Keratinocyte (primary cell): ENCODE measurements at regions not wholly inside any gene's neighbourhood (a gene's known extent, or its start where the extent isn't known, plus 50 kb on each side); places are given as distances from the start of the nearest gene placed in this dataset.

Source experiments
- DNase-seq: peaks from one replicate; pipeline ENCODE4 v3.0.0-alpha.2; 2011; ENCODE audit warnings: low read depth, missing footprints, low spot score
- FAIRE-seq: peaks from 2 replicates; lab custom pipeline; 2011; peaks lifted over from hg19 to GRCh38; lab: Jason Lieb, UNC
- H2AFZ ChIP-seq: 2 replicates; pipeline ENCODE4 v1.6.0; 2012; ENCODE audit warnings: low read length, control low read depth, inconsistent platforms; ENCODE audit not compliant: control insufficient read depth
- H3K27ac ChIP-seq: 2 replicates; pipeline ENCODE4 v1.5.1; 2011; ENCODE audit warnings: low read length; ENCODE audit not compliant: control insufficient read depth, insufficient read depth
- H3K27me3 ChIP-seq: 3 replicates; pipeline ENCODE4 v1.6.0; 2011; ENCODE audit warnings: low read length; ENCODE audit not compliant: control insufficient read depth, insufficient read depth; ENCODE audit errors: extremely low read depth
- H3K36me3 ChIP-seq, 2 experiments: 2 replicates in 1 of 2; 3 replicates in 1 of 2; pipeline ENCODE4 v1.5.1; 2011; ENCODE audit warnings: low read length in 2 of 2, mild to moderate bottlenecking in 1 of 2; ENCODE audit not compliant: control insufficient read depth in 2 of 2, insufficient read depth in 2 of 2; ENCODE audit errors: extremely low read depth in 1 of 2
- H3K4me1 ChIP-seq: 3 replicates; pipeline ENCODE4 v1.5.1; 2011; ENCODE audit warnings: low read length; ENCODE audit not compliant: control insufficient read depth, insufficient read depth; ENCODE audit errors: extremely low read depth
- H3K4me2 ChIP-seq: 3 replicates; pipeline ENCODE4 v1.6.0; 2011; ENCODE audit warnings: low read depth, low read length; ENCODE audit not compliant: control insufficient read depth, insufficient read depth; ENCODE audit errors: extremely low read depth
- H3K4me3 ChIP-seq, 3 experiments: fragments of 200-600 bp in 1 of 3; sonication (generic) in 1 of 3; 2 replicates in 2 of 3; 3 replicates in 1 of 3; pipeline ENCODE4 v1.5.1; 2011 to 2016; ENCODE audit warnings: low read length in 3 of 3, mild to moderate bottlenecking in 3 of 3, control low read depth in 2 of 3, inconsistent platforms in 1 of 3, low read depth in 1 of 3, mixed read lengths in 1 of 3, mixed run types in 1 of 3, moderate library complexity in 1 of 3; ENCODE audit not compliant: control insufficient read depth in 2 of 3, insufficient read depth in 2 of 3; ENCODE audit errors: extremely low read depth in 1 of 3
- H3K79me2 ChIP-seq: 2 replicates; pipeline ENCODE4 v1.6.0; 2012; ENCODE audit warnings: low read length; ENCODE audit not compliant: control insufficient read depth, insufficient read depth
- H3K9ac ChIP-seq: 3 replicates; pipeline ENCODE4 v1.6.0; 2011; ENCODE audit warnings: low read length; ENCODE audit not compliant: control insufficient read depth, insufficient read depth; ENCODE audit errors: extremely low read depth
- H3K9me1 ChIP-seq: 3 replicates; pipeline ENCODE4 v1.6.0; 2011; ENCODE audit warnings: low read length; ENCODE audit not compliant: control insufficient read depth, insufficient read depth; ENCODE audit errors: extremely low read depth
- H3K9me3 ChIP-seq: 2 replicates; pipeline ENCODE4 v1.5.1; 2012; ENCODE audit warnings: low read depth, low read length; ENCODE audit not compliant: control insufficient read depth
- H4K20me1 ChIP-seq: 3 replicates; pipeline ENCODE4 v1.6.0; 2011; ENCODE audit warnings: low read length; ENCODE audit not compliant: control insufficient read depth, insufficient read depth; ENCODE audit errors: extremely low read depth
- EZH2 ChIP-seq: IDR thresholded peaks from one replicate; pipeline ENCODE4 v1.6.1; 2012; ENCODE audit warnings: inconsistent platforms, mild to moderate bottlenecking, low read length, moderate library complexity
- dilution Hi-C: fragments of 300-500 bp; cut with MboI; formaldehyde crosslinking; loops from one replicate; pipeline ENCODE4 v1.7.0; 2020; ENCODE audit warnings: low sequenced_read_pairs; ENCODE audit not compliant: extremely low pct_ligation_motif_present
- TF ChIP-seq, protein P1 (sequence below), 3 experiments: IDR thresholded peaks in 1 of 3; conservative IDR thresholded peaks in 1 of 3; optimal IDR thresholded peaks in 1 of 3; 2 replicates in 2 of 3; 3 replicates in 1 of 3; pipeline versions ENCODE3 to v1.5.1; 2011; ENCODE audit warnings: low read length in 3 of 3, mild to moderate bottlenecking in 3 of 3, moderate library complexity in 2 of 3, control low read depth in 1 of 3, inconsistent platforms in 1 of 3; ENCODE audit not compliant: insufficient read depth in 2 of 3; ENCODE audit errors: extremely low read depth in 1 of 3

DNA sequence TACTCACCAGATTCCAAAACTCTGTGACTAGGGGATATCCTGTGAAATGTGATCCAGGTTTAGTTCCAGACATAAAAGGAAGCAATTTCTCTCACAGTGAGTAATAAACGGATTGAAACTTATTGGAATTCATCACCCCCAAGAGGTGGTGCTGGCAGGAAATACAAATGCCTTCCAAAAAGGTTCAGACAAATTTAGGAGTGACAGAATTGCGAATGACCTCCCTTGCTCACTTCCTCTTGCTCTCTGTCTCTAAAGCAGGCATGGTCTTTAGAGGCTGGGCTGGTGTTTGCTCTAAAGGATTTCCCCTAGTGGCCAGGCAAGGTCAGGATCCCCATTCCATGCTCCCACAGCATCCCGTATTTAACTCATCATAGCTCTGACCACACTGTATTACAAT lies 449.4 kb upstream of the PPP2R3A start:
- no peak overlapping the region for H3K4me2 ChIP-seq
- dilution Hi-C loops: no loop called here
- H3K27me3 ChIP-seq: no peaks in the 10 kb centered on the region
- no peak overlapping the region for H3K9ac ChIP-seq
- H3K36me3 ChIP-seq: no peaks in the 10 kb centered on the region
- no peak for TF ChIP-seq EZH2
- TF ChIP-seq, protein P1, sequence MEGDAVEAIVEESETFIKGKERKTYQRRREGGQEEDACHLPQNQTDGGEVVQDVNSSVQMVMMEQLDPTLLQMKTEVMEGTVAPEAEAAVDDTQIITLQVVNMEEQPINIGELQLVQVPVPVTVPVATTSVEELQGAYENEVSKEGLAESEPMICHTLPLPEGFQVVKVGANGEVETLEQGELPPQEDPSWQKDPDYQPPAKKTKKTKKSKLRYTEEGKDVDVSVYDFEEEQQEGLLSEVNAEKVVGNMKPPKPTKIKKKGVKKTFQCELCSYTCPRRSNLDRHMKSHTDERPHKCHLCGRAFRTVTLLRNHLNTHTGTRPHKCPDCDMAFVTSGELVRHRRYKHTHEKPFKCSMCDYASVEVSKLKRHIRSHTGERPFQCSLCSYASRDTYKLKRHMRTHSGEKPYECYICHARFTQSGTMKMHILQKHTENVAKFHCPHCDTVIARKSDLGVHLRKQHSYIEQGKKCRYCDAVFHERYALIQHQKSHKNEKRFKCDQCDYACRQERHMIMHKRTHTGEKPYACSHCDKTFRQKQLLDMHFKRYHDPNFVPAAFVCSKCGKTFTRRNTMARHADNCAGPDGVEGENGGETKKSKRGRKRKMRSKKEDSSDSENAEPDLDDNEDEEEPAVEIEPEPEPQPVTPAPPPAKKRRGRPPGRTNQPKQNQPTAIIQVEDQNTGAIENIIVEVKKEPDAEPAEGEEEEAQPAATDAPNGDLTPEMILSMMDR (optimal IDR thresholded peaks at IDR 0.05 in 1 of 3, IDR thresholded peaks at IDR 0.05 in 1 of 3, conservative IDR thresholded peaks at IDR 0.05 in 1 of 3; ENCODE audit: extremely low read depth in 1 of 3, insufficient read depth in 2 of 3, low read length in 3 of 3): peak in 1 of 3 experiments; percentile 16
- H2AFZ ChIP-seq: no peak overlapping the region
- H3K9me3 ChIP-seq: no peaks in the 10 kb centered on the region
- DNase-seq (no peak), FAIRE-seq (no peak)
- H3K4me3 ChIP-seq: no peak overlapping the region
- H4K20me1 ChIP-seq: no peaks in the 10 kb centered on the region
- H3K79me2 ChIP-seq: no peaks in the 10 kb centered on the region
- H3K4me1 ChIP-seq: peaks cover 4% of the 10 kb centered on the region
- no peak overlapping the region for H3K27ac ChIP-seq
- no peaks in the 10 kb centered on the region for H3K9me1 ChIP-seq

DNA sequence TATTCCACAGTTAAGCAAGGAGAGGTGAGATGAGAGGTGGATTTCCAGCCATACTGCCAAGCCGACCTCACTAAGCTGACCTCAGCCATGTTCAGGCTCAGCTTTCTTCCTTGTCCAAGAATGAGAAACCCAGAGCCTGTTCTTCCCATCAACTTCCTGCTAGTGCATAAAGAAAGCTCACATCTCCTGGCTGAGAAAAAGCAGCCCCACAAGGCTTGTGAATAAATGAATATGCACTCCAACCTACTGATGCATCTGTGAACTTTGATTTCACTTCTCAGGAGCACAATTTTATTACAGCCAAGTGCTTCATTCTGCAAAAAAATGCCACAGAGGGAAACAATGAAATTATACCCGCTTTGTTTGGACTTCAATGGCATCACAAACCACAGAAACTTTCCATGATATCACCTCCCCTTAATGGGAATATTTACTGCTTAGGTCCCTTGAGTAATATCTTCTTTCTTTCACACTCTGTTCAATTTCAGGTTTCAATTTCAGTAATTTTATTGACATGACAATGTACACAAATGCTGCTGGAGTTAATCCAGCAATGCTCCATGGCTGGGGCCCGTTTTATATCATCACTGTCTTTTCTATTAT lies 437.0 kb upstream of the PPP2R3A start:
- no peak for TF ChIP-seq EZH2
- TF ChIP-seq, protein P1 (optimal IDR thresholded peaks at IDR 0.05 in 1 of 3, IDR thresholded peaks at IDR 0.05 in 1 of 3, conservative IDR thresholded peaks at IDR 0.05 in 1 of 3; ENCODE audit: extremely low read depth in 1 of 3, insufficient read depth in 2 of 3, low read length in 3 of 3): no peak
- Histone ChIP-seq H3K4me2 (no peak overlapping the region), H3K27ac (no peak overlapping the region), H3K4me3 (no peak overlapping the region), H3K27me3 (no peaks in the 10 kb centered on the region), H3K36me3 (no peaks in the 10 kb centered on the region), H4K20me1 (no peaks in the 10 kb centered on the region), H3K9ac (no peak overlapping the region), H3K4me1 (no peaks in the 10 kb centered on the region), H3K79me2 (no peaks in the 10 kb centered on the region), H3K9me3 (no peaks in the 10 kb centered on the region), H2AFZ (no peak overlapping the region), H3K9me1 (no peaks in the 10 kb centered on the region)
- FAIRE-seq (no peak), DNase-seq (no peak)
- dilution Hi-C loops: no loop called here
